NCI-H748 treated with DMSO at 0.1 percent for 48 hours (cell line): ENCODE measurements at regions not wholly inside any gene's neighbourhood (a gene's known extent, or its start where the extent isn't known, plus 50 kb on each side); places are given as distances from the start of the nearest gene placed in this dataset.

Experiments used
- DNase-seq: peaks from one replicate; lab custom pipeline; 2025; lab: John Stamatoyannopoulos, UW

DNA sequence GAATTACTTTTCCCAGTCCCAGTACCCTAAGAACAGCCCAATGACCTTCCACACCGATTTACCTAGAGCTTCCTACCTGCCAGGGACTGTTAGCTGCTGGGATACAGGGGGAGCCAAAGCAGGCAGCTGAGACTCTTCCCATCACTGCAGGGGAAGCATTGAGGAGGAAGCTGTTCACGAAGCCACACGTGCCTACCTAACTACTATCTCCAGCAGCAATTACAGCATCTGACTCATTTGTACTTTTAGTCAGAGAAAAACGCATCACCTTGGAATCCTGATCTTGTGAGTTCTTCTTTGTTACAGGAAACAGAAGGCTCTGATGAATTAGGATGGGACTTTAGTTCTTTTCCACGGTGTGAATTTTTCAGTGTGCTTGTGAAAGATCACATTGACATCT lies 113.7 kb upstream of the DHX40 start:
- DNase-seq = no peak

DNA sequence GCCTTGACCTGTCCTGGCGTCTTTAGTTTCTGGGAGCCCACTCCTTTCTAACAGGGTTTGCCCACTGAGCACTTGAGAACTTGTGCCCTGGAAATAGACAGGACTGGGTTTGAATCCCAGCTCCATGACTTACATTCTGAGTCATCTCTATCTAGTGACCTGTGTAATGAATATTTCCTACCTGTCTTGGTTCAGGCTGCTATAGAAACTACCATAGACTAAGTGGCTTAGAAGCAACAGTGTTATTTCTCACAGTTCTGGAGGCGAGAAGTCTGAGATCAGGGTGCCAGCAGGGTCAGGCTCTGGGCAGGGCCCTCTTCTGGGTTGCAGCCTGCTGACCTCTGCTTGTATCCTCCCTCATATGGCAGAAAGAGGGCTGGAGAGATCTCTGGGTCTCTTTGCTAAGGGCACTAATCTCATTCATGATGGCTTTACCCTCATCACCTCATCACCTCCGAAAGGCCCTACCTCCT lies 110.7 kb upstream of the DHX40 start:
- no peak for DNase-seq

- DNase-seq = no peak
Observed at GRCh38 chr17:59456428-59456827, 109.0 kb upstream of the DHX40 start.

DNA sequence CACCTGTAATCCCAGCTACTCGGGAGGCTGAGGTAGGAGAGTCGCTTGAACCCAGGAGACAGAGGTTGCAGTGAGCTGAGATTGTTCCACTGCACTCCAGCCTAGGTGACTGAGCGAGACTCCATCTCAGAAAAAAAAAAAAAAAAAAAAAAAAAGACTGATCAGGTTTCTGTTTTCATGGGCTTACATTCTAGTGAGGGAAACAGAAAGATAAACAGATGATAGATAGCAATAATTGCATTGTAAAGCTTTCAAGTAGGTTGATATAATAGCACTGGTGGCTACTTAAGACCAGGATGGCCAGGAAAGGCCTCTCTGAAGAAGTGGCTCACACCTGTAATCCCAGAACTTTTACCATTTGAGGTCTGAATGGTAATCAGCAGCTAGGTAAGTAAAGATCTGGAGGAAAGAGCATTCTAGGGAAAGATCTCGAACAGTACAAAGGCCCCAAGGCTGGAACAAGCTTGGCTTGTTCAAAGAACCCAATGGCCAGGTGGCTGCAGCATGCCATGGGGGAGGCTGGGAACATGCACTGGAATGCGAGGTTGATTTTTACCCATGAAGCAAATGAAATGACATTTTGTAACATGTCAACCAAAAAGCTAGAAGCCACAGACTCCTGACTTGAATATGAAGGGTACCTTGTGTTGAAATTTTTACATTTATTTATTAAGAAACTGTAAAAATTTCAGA lies 108.3 kb upstream of the DHX40 start:
- no peak for DNase-seq

DNA sequence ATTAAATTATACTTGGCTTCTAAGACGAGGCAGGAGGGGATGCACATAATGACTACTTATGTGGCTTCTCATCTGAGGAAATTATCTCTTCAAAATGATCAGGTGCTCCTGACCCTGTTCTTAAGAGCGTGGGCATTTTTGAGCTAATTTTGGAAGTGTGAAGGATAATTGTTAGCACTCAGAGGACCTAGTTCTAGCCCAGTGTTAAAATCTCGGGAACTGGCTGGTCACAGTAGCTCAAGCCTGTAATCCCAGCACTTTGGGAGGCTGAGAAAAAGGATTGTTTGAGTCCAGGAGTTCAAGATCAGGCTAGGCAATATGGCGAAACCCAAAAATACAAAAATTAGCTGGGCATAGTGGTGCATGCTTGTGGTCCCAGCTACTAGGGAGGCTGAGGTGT lies 103.0 kb upstream of the DHX40 start:
- no peak for DNase-seq

GRCh38 chr17:59464246-59464645 lies 101.2 kb upstream of the DHX40 start:
- no peak for DNase-seq

DNA sequence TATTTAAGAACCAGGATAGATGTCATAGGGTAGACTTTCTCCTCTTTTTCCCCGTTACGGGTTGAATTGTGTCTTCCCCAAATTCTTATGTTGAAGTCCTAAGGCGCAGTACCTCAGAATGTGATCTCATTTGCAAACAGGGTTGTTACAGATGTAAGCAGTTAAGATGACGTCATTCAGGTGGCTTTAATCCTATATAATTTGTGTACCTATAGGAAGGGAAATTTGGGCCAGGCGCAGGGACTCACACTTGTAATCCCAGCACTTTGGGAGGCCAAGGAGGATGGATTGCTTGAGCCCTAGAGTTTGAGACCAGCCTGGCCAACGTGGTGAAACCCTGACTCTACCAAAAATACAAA lies 99.5 kb upstream of the DHX40 start:
- no peak for DNase-seq

DNA sequence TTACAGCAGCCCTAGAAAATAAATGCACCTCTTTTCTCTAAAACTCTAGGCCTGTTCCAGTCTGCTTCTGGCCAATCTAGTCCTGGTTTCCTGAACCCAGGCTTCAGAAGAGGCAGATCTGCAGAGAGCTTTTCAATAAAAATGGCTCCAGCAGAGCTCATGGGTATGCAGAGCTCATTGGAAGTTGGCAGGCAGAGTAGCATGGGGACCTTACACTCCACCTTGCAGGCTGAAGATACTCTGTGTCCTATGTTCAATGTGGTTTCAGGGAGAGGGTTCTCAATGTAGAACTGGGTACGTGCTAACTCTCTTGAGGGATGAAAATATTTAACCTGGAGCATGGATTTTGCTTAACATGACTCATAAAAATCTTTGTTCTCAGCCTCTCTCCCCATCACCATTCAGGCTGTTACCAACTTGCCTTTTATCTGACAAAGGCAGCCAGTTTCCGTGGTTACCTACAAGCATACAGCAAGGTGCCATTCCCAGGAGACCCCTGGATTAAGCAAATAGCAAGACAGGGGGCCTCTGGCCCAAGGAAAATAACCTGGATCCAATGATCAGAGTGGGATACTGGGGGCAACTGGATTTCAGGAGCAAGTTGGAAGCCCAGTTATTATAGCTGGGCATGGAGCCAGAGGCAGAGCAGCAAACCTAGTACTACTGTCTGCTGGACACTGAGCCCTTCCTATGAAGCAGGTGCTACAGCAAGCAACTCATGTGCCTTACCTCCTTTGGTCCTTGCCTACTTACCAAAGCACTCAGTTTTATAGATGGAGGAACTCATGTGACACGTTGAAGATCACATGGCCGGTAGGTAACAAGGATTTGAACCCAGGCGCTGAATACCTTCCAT lies 98.2 kb upstream of the DHX40 start:
- DNase-seq = no peak

GRCh38 chr17:59469786-59470485 lies 95.5 kb upstream of the DHX40 start:
- no peak for DNase-seq

DNA sequence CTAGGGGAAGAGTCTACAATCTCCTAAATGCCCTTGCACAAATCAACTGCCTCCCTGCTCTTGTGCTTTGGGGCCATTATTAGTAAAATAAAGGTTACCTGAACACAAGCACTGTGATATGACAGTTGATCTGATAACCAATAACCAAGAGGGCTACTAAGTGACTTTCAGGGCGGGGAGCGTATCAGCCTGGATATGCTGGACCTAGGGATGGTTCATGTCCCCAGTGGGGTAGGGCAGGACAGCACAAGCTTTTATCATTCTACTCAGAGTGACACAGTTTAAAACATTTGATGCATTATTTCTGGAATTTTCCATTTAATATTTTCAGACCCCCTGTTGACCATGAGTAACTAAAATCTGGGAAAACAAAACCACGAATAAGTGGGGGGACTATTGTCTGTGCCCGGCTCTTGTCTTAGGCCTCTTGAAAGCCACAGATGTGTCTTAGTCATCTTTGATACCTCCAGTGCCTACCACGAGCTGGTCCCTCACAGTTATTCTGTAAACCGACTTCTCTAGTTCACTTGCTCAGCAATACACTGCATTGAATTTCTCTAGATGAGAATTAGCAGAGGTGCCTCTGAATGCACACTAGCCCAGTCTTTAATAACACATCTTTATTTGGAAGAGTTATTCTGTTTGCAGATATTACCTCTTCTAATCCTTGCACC lies 94.6 kb upstream of the DHX40 start:
- no peak for DNase-seq

DNA sequence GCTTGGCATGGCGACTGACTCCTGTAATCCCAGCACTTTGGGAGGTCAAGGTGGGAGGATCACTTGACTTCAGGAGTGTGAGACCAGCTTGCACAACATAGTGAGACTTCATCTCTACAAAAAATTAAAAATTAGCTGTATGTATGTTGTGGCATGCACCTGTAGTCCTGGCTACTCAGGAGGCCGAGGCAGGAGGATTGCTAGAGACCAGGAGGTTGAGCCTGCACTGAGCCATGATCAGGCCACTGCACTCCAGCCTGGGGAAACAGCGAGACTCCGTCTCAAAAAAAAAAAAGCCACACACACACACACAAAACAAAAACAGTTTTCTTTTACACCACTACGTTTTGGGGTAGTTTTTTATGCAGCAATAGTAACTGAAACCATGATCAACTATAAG lies 89.0 kb upstream of the DHX40 start:
- no peak for DNase-seq

DNA sequence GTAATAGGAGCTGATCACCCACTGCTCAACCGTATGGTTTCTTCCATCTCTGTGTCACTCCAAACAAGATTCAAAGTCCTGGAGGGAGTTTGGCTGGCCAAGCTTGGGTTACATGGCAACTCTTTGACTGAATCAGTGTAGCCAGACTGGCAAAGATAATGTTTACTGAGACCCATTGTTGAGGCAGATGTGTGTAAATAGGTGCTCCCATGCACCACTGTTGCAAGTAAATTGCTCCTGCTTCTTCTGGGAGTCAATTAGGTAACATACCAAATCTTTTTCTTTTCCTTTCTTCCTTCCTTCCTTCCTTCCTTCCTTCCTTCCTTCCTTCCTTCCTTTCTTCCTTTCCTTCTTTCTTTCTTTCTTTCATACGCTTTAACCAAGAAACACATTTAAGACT lies 86.3 kb upstream of the DHX40 start:
- no peak for DNase-seq

GRCh38 chr17:59483860-59484259 lies 81.5 kb upstream of the DHX40 start:
- DNase-seq = no peak

DNA sequence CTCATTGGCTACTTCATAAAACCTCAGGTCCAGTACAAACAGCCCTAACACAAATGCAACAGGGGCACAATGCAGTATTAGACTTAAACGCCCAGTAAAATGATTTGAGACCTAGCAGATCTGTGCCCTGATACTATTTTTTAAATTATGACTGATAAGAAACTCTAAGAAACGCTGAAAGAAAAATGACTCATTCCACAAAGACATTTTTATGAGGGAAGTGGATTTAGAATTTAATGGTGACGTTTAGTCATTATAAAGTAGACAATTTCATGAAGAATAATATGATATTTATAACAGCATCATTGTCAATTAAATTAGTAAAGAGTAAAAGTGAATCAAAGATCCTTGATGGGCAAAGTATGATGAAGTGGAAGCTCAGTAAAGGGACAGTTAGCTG lies 80.4 kb upstream of the DHX40 start:
- no peak for DNase-seq

DNA sequence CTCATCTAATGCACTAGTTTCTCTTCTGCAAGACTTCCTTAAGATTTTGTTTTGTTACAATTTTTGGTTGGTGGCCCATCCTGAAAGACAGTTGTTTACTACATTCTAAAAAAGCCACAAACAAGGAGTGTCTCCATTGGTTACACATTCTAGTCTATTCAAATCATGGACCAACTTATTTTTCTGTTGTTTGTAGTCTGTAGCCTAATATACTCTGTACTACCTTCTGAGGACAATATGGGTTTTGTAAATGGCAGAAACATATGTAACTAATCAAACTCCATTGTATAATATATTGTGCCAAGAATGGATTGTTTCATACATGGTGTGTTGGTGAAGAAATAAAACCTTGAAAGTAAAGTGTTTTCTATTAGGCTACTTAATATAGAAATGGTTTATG lies 79.5 kb upstream of the DHX40 start:
- no peak for DNase-seq

- no peak for DNase-seq
Observed at GRCh38 chr17:59487161-59487873, 78.1 kb upstream of the DHX40 start.

DNA sequence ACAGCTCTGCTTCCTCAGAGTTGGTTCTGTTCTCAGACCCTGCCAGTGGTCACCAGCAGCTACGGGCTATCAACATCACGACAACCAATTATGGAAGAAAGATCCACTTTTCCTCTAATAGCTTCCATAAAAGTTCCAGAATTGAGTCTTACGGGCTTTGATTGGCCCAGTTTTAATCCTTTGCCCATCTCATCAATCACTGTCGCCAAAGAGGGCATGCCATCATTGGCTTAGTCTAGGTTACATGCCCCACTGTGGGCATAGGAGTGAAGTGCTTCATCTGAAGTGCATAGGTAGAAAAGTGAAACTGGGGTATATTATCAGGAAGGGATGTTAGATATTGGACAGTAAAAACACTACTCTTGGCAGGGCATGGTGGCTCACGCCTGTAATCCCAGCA lies 76.6 kb upstream of the DHX40 start:
- no peak for DNase-seq

DNA sequence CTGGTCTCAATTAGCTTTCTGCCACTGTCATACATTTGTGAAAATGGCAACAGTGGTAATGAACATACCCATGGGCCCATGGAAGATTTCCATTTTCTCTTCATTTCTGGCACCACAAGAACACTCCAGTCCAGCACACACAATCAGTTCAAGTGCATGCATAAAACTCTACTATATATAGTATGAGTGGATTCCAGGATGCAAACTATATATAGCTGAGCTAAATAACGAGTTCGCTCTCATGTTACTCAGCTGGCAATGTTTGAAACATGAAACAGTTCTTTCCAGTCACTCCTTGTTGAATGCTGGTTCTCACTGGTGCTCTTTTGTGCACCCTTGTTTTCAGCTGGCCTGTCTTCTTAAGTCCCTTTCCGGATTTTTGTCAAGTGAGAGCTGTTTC lies 75.2 kb upstream of the DHX40 start:
- DNase-seq = no peak

DNA sequence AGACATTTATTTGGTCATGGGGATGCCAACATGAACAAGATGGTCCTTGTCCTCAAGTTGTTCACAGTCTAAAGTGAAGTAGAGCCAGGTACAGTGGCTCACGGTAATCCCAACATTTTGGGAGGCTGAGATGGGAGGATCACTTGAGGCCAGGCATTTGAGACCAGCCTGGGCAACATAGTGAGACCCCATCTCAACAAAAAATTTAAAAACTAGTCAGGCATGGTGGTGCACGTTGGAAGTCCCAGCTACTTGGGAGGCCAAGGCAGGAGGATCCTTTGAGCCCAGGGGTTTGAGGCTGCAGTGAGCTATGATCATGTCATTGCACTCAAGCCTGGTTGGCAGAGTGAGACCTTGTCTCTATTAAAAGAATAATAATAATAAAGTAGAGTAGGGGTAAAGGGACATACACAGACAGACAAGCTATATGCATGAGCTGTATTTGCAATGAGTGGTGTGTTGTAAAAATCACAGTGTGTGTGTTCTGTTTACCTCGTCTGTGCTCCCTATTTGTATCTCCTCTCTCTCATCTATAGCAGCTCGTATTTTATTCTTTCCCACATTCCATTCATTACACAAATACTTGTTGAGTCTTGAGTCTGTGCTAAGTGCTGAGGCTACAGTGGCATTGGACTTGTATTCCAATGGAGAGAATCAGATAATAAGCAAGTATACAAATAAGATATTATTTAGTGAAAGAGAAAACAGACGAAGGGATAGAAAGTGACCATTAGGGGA lies 73.9 kb upstream of the DHX40 start:
- no peak for DNase-seq

DNA sequence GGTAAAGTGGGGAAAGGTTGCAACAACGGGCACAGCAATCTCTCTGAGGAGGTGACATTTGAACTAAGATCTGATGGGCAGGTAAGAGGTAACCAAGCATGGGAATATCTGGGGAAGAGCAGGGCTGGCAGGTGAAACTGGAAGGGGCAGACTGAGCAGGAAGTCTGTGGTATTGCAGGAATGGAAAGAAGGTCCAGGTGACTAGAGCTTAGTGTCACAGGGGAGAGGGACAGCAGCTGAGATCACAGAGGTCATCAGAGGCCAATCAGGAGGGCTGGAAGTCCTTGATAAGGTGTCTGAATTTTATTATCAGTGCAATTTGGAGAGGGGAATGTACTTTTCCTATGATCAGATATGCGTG lies 73.3 kb upstream of the DHX40 start:
- DNase-seq = no peak

GRCh38 chr17:59493867-59494266 lies 71.5 kb upstream of the DHX40 start:
- no peak for DNase-seq
